KMS-11 (cell line): ENCODE measurements at regions not wholly inside any gene's neighbourhood (a gene's known extent, or its start where the extent isn't known, plus 50 kb on each side); places are given as distances from the start of the nearest gene placed in this dataset.
A peak's percentile ranks its signal among the peaks of the same experiment; 100 is the strongest.

ENCODE experiments used
- H2AFZ ChIP-seq: fragments of 200-600 bp; sonication (generic); 2 replicates; pipeline ENCODE4 v1.6.1; 2016; ENCODE audit warnings: antibody characterized with exemption, mixed run types, low read depth
- H3K27ac ChIP-seq: fragments of 200-600 bp; sonication (generic); 2 replicates; pipeline ENCODE4 v1.6.1; 2016; ENCODE audit warnings: mild to moderate bottlenecking, mixed run types
- H3K27me3 ChIP-seq: fragments of 200-600 bp; sonication (generic); 2 replicates; pipeline ENCODE4 v1.6.1; 2017; ENCODE audit warnings: mild to moderate bottlenecking, low read depth, mixed run types, moderate library complexity; ENCODE audit not compliant: insufficient read depth
- H3K36me3 ChIP-seq: fragments of 200-600 bp; sonication (generic); 2 replicates; pipeline ENCODE4 v1.6.1; 2017; ENCODE audit warnings: mild to moderate bottlenecking, mixed run types; ENCODE audit not compliant: insufficient read depth
- H3K4me1 ChIP-seq: fragments of 200-600 bp; sonication (generic); 2 replicates; pipeline ENCODE4 v1.6.1; 2016; ENCODE audit warnings: mild to moderate bottlenecking, low read depth, mixed run types; ENCODE audit not compliant: poor library complexity, severe bottlenecking
- H3K4me2 ChIP-seq: fragments of 200-600 bp; sonication (generic); 2 replicates; pipeline ENCODE4 v1.7.0; 2016; ENCODE audit warnings: mild to moderate bottlenecking, mixed run types
- H3K4me3 ChIP-seq: fragments of 200-600 bp; sonication (generic); IDR thresholded peaks from 2 replicates; pipeline ENCODE4 v1.6.1; 2017; ENCODE audit warnings: low read depth, low read length, mixed read lengths; ENCODE audit not compliant: insufficient read depth
- H3K79me2 ChIP-seq: fragments of 200-600 bp; sonication (generic); 2 replicates; pipeline ENCODE4 v1.6.1; 2016; ENCODE audit warnings: low read depth, mixed run types; ENCODE audit not compliant: insufficient read depth
- H3K9ac ChIP-seq: fragments of 200-600 bp; sonication (generic); 2 replicates; pipeline ENCODE4 v1.6.1; 2016; ENCODE audit warnings: mild to moderate bottlenecking, mixed run types
- H4K20me1 ChIP-seq: fragments of 200-600 bp; sonication (generic); 2 replicates; pipeline ENCODE4 v1.6.1; 2016; ENCODE audit warnings: mild to moderate bottlenecking, mixed run types; ENCODE audit not compliant: insufficient read depth
- CTCF ChIP-seq: fragments of 200-600 bp; sonication (generic); conservative IDR thresholded peaks from 2 replicates; pipeline ENCODE4 v1.6.1; 2017; ENCODE audit warnings: low read depth, mild to moderate bottlenecking, antibody characterized with exemption, low read length, moderate library complexity, mixed read lengths

DNA sequence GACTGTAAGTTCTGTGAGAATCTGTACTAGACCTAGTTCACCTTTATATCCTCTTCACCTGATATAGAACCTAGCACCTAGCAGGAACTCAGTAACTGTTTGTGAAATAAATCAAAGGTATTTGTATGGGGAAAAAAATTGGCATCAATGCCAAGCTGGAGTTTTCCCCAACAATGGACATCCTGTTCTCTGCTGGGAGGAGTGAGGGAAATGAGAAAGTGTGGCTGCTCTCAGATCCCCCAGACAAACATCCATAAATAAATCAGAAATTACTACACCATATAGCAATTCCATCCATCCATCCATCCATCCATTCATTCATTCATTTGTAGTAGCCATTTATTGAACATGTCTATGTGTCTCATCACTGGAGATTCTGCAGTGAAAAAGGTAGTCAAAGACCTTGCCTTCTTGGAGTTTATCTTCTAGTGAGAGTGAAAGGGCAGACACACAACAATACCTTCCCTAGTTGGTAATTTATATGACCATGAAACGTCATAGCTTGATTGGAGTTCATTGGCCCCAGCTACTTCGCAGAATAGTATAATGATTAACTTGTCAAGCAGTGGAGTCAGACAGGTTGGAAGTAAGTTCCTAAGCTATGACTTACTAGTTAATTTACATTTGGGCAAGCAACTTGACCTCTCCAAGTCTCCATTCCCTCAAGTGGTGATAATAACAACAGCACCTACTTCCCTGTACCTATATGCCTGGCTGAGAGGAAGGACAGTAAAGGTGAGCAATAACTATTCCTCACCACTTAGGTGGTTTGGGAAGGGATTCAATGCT is 98.7 kb upstream of the KIT start:
- Histone ChIP-seq H4K20me1 (no peaks in the 10 kb centered on the region; the same call in 1 of the 2 replicates), H3K9ac (no peak overlapping the region), H3K27ac (no peak overlapping the region), H3K4me3 (no peak overlapping the region), H3K36me3 (no peaks in the 10 kb centered on the region), H3K27me3 (no peaks in the 10 kb centered on the region; the same call in 1 of the 2 replicates), H2AFZ (no peak overlapping the region), H3K4me1 (peaks cover under 1% of the 10 kb centered on the region), H3K79me2 (no peaks in the 10 kb centered on the region), H3K4me2 (no peak overlapping the region)
- TF ChIP-seq CTCF: no peak

DNA sequence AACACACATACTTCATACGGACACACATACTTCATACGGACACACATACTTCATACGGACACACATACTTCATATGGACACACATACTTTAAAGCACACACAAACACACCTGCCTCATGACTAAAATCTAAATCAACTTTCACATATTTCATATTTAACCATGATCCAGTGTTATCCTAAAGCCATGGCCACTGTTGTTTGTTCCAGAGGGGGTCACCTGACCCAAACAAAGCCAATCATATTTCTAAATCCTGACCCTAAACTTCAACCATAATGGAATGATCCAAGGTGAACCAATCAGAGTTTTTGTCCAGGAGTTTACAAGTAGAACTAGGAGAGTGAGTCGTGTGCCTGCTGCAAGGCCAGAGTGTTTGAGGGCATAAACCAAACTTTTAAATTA is 97.2 kb upstream of the KIT start:
- no peak overlapping the region for H3K4me3 ChIP-seq
- H4K20me1 ChIP-seq: no peaks in the 10 kb centered on the region; the same call in 1 of the 2 replicates
- no peak overlapping the region for H3K4me2 ChIP-seq
- H3K79me2 ChIP-seq: no peaks in the 10 kb centered on the region
- H3K4me1 ChIP-seq: peaks cover 15% of the 10 kb centered on the region
- no peaks in the 10 kb centered on the region for H3K36me3 ChIP-seq
- H3K27ac ChIP-seq: no peak overlapping the region
- H2AFZ ChIP-seq: no peak overlapping the region
- no peak overlapping the region for H3K9ac ChIP-seq
- no peak for TF ChIP-seq CTCF
- H3K27me3 ChIP-seq: peaks cover 5% of the 10 kb centered on the region; the same call in 1 of the 2 replicates

- no peak overlapping the region for H3K9ac ChIP-seq
- no peak overlapping the region for H3K4me3 ChIP-seq
- H3K27ac ChIP-seq: no peak overlapping the region
- no peak overlapping the region for H3K4me2 ChIP-seq
- H2AFZ ChIP-seq: no peak overlapping the region
- H3K79me2 ChIP-seq: no peaks in the 10 kb centered on the region
- peaks cover 5% of the 10 kb centered on the region; the same call in 1 of the 2 replicates for H3K27me3 ChIP-seq
- TF ChIP-seq CTCF: no peak
- no peaks in the 10 kb centered on the region; the same call in 1 of the 2 replicates for H4K20me1 ChIP-seq
- peaks cover 29% of the 10 kb centered on the region for H3K4me1 ChIP-seq
- no peaks in the 10 kb centered on the region for H3K36me3 ChIP-seq
These were observed 95.8 kb upstream of the KIT start for GRCh38 chr4:54561940-54562339.

GRCh38 chr4:54566608-54567007 is 91.1 kb upstream of the KIT start:
- H3K36me3 ChIP-seq: no peaks in the 10 kb centered on the region
- no peaks in the 10 kb centered on the region for H3K79me2 ChIP-seq
- H3K9ac ChIP-seq: no peak overlapping the region
- H4K20me1 ChIP-seq: no peaks in the 10 kb centered on the region; the same call in 1 of the 2 replicates
- peaks cover 37% of the 10 kb centered on the region for H3K4me1 ChIP-seq
- TF ChIP-seq CTCF: no peak
- peak overlapping the region; percentile 67 for H3K4me3 ChIP-seq
- H3K27me3 ChIP-seq: peaks cover 22% of the 10 kb centered on the region; the same call in 1 of the 2 replicates
- peak overlapping the region; percentile 58 for H3K4me2 ChIP-seq
- H3K27ac ChIP-seq: no peak overlapping the region
- H2AFZ ChIP-seq: no peak overlapping the region
